HG03442 (cell line): ENCODE measurements at regions not wholly inside any gene's neighbourhood (a gene's known extent, or its start where the extent isn't known, plus 50 kb on each side); places are given as distances from the start of the nearest gene placed in this dataset.
"Not testable (repeated sequence)": the region's sequence is repeated elsewhere in the genome, so short reads cannot be mapped to it uniquely, and the experiment has no call there.

Experiments used
- ATAC-seq: cut with Tn5 transposase; IDR thresholded peaks from one replicate; pipeline ENCODE4 v1.9.1; 2021; ENCODE audit warnings: mild to moderate bottlenecking, moderate library complexity; ENCODE audit not compliant: unreplicated experiment

DNA sequence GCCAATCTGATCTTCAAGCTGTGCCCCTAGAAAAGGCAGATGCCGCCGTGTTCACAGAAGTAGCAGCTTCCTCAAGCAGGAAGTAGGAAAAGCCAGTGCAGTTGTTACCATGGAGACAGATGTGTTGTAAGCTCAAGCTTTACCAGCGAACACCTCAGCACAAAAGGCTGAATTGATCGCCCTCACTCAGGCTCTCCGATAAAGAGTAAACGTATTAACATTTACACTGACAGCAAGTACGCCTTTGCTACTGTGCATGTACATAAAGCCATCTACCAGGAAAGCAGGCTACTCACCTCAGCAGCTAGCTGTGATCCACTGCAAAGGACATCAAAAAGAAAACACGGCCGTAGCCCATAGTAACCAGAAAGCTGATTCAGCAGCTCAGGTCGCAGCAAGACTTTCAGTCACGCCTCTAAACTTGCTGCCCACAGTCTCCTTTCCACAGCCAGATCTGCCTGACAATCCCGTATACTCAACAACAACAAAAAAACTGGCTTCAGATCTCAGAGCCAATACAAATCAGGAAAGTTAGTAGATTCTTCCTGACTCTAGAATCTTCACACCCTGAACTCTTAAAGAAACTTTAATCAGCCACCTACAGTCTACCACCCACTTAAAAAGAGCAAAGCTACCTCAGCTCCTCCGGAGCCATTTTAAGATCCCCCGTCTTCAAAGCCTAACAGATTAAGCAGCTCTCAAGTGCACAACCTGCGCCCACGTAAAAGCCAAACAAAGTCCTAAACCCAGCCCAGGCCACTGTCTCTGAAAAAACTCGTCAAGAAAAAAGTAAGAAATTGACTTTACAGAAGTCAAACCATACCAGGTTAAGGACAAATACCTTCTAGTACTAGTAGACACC is 160.0 kb downstream of the DEFB131A start:
- ATAC-seq = not testable (repeated sequence)

GRCh38 chr4:9604893-9605190 is 160.6 kb downstream of the DEFB131A start:
- ATAC-seq = not testable (repeated sequence)

GRCh38 chr4:9608300-9608699 is 164.1 kb downstream of the DEFB131A start:
- ATAC-seq = no peak

GRCh38 chr4:9610321-9610720 is 166.1 kb downstream of the DEFB131A start:
- ATAC-seq = not testable (repeated sequence)

DNA sequence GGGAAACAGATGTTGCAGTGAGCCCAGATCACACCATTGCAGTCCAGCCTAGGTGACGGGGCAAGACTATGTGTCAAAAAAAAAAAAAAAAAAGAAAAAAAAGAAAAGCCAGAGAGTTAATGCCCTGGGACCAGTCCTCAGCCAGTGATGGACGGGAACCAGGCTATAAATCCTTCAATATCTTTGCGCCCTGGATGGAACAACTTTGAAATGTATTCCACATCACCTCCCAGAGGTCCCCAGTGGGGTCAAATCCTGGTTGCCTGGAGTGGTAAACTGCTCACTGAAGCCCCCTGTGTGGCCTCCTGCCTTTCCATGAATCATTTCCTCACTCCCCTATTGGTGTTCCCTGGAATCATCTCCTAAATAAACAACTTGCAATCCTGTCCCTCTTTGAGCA is 166.9 kb downstream of the DEFB131A start:
- no peak for ATAC-seq

GRCh38 chr4:9636411-9636810 is 145.0 kb upstream of the DRD5 start:
- ATAC-seq = not testable (repeated sequence)

DNA sequence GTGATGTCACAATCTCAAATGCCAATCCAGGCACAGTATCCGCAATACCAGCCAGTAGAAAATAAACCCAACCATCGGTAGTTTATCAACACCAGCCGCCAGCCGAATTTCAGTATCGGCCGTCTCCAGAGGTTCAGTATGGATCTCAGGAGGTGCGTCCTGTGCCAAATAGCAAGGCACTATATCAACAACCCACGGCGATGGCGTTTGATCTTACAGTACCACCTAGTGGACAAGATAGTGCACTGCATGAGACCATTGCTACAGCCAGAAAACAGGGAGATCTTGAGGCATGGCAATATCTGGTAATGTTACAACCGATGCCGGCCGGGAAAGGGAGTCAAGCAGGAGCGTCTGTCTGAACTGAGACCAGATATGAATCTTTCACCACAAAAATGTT is 121.8 kb upstream of the DRD5 start:
- ATAC-seq = not testable (repeated sequence)

DNA sequence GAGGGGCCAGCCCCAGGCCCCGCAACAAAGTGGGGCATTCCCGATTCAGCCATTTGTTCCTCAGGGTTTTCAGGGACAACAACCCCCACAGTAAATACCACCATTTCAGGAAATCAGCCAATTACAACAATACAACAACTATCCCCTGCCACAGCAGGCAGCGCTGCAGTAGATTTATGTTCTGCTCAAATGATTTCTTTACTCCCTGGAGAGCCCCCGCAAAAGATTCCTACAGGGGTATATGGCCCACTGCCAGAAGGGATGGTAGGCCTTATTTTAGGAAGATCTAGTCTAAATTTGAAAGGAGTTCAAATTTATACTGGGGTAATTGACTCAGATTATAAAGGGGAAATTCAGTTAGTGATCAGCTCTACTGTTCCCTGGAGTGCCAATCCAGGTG is 120.5 kb upstream of the DRD5 start:
- ATAC-seq = not testable (repeated sequence)

DNA sequence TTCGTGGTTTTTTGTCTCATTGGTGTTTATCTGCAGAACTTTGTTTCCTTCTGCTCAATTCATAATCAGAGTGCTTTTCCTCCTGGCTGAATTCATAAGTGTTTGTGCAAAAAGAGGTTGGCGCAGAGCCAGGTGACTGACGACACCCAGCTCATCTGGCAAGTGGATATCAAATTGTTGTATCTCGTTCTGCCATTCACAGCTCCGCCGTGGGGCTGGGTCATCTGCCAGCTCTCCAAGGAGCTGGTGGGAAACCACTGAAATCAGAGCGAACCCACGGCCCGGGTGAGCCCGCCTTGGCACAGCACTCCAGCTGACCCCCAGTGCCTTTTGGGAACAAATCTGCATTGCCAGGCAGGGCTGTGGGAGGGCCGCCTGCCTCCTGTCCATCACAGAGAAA is 110.7 kb upstream of the DRD5 start:
- not testable (repeated sequence) for ATAC-seq

DNA sequence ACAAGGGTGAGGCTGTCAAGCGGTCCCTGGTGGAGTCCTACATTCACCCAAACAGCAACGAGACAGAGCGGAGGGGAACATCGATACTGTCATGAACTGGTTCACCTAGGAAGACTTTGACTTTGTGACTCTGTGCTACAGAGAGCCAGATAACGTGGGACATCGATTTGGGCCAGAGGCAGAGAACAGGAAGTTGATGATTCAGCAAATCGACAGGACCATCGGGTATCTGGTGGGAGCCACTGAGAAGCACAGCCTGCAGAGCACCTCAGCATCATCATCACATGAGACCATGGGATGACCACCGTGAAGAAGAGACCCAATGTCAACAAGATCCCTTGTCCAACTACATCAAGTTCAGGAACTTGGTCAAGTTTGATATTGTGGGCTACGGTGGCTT is 104.1 kb upstream of the DRD5 start:
- ATAC-seq = not testable (repeated sequence)

DNA sequence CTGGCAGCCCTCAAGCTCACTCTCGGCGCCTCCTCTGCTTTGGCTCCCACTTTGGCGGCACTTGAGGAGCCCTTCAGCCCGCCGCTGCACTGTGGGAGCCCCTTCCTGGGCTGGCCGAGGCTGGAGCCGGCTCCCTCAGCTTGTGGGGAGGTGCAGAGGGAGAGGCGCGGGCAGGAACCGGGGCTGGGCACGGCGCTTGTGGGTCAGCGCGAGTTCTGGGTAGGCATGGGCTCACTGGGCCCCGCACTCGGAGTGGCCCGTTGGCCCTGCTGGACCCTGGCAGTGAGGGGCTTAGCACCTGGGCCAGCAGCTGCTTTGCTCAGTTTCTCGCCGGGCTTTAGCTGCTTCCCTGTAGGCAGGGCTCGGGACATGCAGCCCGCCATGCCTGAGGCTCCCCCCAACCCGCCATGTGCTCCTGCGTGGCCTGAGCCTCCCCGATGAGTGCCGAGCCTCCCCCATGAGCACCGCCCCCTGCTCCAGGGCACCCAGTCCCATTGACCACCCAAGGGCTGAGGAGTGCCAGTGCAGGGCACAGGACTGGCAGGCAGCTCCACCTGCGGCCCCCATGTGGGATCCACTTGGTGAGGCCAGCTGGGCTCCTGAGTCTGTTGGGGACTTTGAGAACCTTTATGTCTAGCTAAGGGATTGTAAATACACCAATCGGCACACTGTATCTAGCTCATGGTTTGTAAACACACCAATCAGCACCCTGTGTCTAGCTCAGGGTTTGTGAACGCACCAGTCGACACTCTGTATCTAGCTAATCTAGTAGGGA is 101.5 kb upstream of the DRD5 start:
- no peak for ATAC-seq

- not testable (repeated sequence) for ATAC-seq
Observed at GRCh38 chr4:9683174-9683573, 98.3 kb upstream of the DRD5 start.

DNA sequence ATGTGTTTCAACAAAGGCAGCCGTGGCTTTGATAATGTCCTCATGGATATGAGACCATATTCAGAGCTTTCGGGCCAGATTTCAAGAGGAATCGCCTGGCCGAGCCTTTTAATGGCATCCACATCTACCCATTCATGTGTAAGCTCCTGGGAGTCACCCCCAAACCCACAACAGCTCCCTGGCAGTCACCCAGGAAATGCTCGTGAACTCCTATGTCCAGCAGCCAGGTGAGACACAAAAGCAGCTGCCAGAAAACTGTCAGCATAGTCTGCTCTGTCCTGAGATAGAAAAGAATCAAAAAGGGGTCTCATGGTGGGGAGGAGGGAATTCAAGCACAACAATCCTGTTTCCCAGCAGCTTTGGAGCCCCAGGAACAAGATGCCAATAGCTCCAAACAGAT is 96.4 kb upstream of the DRD5 start:
- not testable (repeated sequence) for ATAC-seq

DNA sequence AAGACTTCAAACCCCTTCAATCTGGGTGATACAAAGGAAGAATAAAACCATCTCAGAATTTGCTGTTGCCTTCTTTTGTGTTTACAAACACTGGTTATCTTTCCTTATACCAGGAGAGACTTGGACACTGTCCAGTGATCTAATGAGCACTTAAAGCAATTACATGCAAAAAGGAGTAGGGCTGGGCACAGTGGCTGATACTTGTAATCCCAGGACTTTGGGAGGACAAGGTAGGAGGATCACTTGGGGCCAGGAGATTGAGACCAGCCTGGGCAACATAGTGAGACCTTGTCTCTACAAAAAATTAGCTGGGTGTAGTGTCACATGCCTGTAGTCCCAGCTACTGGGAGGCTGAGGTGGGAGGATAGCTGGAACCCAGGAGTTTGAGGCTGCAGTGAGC is 95.7 kb upstream of the DRD5 start:
- ATAC-seq = no peak

- not testable (repeated sequence) for ATAC-seq
Observed at GRCh38 chr4:9690636-9691237, 90.7 kb upstream of the DRD5 start.

DNA sequence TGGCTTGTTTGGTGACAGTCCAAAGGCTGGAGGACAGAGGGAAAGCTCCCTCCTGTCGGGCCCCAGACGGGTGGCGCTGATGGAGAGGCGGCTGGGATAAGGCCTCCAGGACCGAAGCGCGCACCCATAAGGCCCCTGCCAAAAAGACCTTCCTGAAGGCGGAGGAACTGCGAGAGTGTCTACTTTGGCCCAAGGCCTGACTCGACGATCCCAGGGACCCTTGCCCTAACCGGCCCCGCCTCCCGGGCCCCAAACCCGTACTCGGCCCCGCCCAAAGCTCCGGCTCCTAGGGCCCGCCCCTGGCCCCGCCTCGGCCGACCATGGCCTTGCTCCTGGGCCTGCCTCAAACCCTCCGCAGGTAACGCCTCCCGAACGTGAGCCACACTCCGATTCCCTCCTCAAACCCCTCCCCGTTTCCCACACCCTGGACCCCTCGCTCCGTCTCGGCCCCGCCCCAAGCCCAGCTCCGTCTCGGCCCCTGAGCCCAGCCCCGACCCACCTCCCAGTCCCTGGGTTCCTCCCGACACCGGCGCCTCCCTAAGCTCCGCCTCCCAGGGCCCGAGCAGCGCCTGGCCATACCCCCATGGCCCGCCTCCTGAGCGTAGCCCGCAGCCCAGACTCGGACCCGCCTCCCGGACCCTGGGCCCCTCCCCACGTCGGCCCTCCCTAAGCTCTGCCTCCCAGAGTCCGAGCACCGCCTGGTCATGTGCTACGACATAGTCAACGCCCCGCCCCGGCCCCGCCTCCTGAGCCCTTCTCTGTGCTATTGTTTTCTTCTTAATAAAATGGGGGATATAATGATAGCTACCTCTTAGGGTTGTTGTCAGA is 90.0 kb upstream of the DRD5 start:
- peak; percentile 100 for ATAC-seq

DNA sequence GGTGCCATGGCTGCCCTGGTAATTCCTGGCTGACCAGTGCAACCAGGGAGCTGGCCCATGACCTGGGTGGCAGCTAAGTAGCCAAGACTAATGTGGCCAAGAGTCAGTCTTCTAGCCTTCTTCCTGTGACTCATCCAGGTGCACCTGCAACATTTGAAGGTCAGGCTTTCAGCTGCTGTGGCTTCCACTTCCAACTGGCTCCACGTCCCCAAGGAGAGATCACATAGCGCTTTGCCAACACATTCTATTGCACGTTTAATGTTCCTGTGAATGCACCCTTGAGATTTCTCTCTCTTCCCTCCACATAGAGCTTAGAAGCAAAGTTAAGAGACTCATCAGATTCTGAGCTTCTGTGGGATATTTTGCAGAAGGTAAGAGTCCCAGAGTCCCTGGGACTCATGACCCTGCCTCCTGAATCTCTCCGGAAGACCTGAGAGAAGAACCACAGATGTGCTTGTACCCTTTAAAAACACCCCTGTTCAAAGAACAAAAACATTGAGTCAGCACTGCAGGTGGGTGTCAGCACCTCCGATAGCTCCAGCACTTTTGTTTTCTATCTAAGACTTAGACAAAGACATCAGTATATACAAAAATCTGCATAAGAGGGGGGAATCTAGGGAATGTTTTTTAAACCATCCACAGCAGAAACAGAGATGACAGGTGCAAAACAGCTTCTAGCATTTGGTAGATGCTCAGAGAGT is 88.5 kb upstream of the DRD5 start:
- not testable (repeated sequence) for ATAC-seq

- not testable (repeated sequence) for ATAC-seq
Observed at GRCh38 chr4:9694403-9694802, 87.0 kb upstream of the DRD5 start.

- ATAC-seq = not testable (repeated sequence)
Observed at GRCh38 chr4:9695994-9696393, 85.4 kb upstream of the DRD5 start.

DNA sequence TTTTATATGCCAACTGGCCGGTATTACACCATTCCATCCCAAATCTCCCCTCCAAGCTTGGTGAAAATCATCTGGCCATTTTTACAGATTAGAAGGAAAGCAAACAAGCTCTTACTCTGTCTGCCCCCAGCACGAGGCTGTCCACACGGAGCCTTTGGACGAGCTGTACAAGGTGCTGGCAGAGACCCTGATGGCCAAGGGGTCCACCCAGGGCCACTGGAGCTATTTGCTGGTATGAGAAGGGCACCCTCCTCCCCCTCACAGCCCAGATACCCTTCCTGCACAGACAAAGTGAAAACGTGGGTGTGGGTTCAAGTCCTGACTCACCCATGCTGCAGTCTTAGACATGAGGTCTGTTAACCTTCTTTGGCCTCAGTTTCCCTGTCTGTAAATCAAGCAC is 84.9 kb upstream of the DRD5 start:
- not testable (repeated sequence) for ATAC-seq
